HG03378 (cell line): ENCODE measurements at regions not wholly inside any gene's neighbourhood (a gene's known extent, or its start where the extent isn't known, plus 50 kb on each side); places are given as distances from the start of the nearest gene placed in this dataset.

Experiments
- ATAC-seq: cut with Tn5 transposase; IDR thresholded peaks from one replicate; pipeline ENCODE4 v1.9.1; 2021; ENCODE audit warnings: mild to moderate bottlenecking, moderate library complexity; ENCODE audit not compliant: unreplicated experiment

GRCh38 chr10:15462253-15462897, 91.3 kb upstream of the FAM171A1 start:
- no peak for ATAC-seq

GRCh38 chr10:15461353-15462108, 90.4 kb upstream of the FAM171A1 start:
- no peak for ATAC-seq

- ATAC-seq = no peak
These were observed 89.6 kb upstream of the FAM171A1 start for GRCh38 chr10:15460661-15461060.

- no peak for ATAC-seq
These were observed 88.1 kb upstream of the FAM171A1 start for GRCh38 chr10:15459218-15459617.

GRCh38 chr10:15457382-15457781, 86.3 kb upstream of the FAM171A1 start:
- ATAC-seq = no peak

GRCh38 chr10:15455456-15455855, 84.4 kb upstream of the FAM171A1 start:
- ATAC-seq = no peak

GRCh38 chr10:15453926-15454325, 82.8 kb upstream of the FAM171A1 start:
- no peak for ATAC-seq

- no peak for ATAC-seq
These were observed 82.4 kb upstream of the FAM171A1 start for GRCh38 chr10:15453457-15453856.

GRCh38 chr10:15452545-15452944, 81.5 kb upstream of the FAM171A1 start:
- no peak for ATAC-seq

GRCh38 chr10:15451137-15452094, 80.3 kb upstream of the FAM171A1 start:
- ATAC-seq = no peak

GRCh38 chr10:15448598-15448997, 77.5 kb upstream of the FAM171A1 start:
- ATAC-seq = no peak

GRCh38 chr10:15445006-15445390, 73.9 kb upstream of the FAM171A1 start:
- ATAC-seq = no peak

GRCh38 chr10:15444105-15445005, 73.3 kb upstream of the FAM171A1 start:
- no peak for ATAC-seq

- no peak for ATAC-seq
These were observed 71.0 kb upstream of the FAM171A1 start for GRCh38 chr10:15442056-15442455.

- no peak for ATAC-seq
These were observed 69.2 kb upstream of the FAM171A1 start for GRCh38 chr10:15440204-15440711.

- no peak for ATAC-seq
These were observed 68.3 kb upstream of the FAM171A1 start for GRCh38 chr10:15439341-15439842.

- ATAC-seq = no peak
These were observed 65.6 kb upstream of the FAM171A1 start for GRCh38 chr10:15436696-15437095.

GRCh38 chr10:15433850-15434537, 62.9 kb upstream of the FAM171A1 start:
- ATAC-seq = peak; percentile 87

- ATAC-seq = no peak
These were observed 61.2 kb upstream of the FAM171A1 start for GRCh38 chr10:15432266-15432665.
